T-cell (primary cell): ENCODE measurements at regions not wholly inside any gene's neighbourhood (a gene's known extent, or its start where the extent isn't known, plus 50 kb on each side); places are given as distances from the start of the nearest gene placed in this dataset.

Source experiments
- ATAC-seq, 4 experiments: fragments of 200-7000 bp in 3 of 4; fragments of 150-1000 bp in 1 of 4; cut with Tn5 transposase; replicated peaks in 1 of 4; 1 replicate in 3 of 4; 2 replicates in 1 of 4; pipeline ENCODE4 v1.10.0; 2021; ENCODE audit warnings: moderate library complexity in 3 of 4, mild to moderate bottlenecking in 2 of 4, moderate number of reproducible peaks in 1 of 4
- CTCF ChIA-PET, 2 donors: fragments of 300-600 bp; sonication (Branson Sonifier 250); formaldehyde crosslinking; loops; one replicate each; lab custom pipeline; 2022; ENCODE audit warnings: antibody characterized with exemption in 2 of 2; lab: Charles Lee
- POLR2A ChIA-PET, 2 donors: fragments of 300-600 bp; sonication (Branson Sonifier 250); formaldehyde crosslinking; loops; one replicate each; lab custom pipeline; 2022; ENCODE audit warnings: antibody characterized with exemption in 2 of 2; lab: Charles Lee
- DNase-seq, 35 experiments: peaks; one replicate each; pipeline versions ENCODE4 v3.0.0 to v3.0.0-alpha.2; 2013 to 2023
- H3K27ac ChIP-seq: one replicate; pipeline ENCODE4 v1.5.1; 2013; ENCODE audit warnings: low read length
- H3K27me3 ChIP-seq, 2 experiments: replicated peaks in 1 of 2; 1 replicate in 1 of 2; 2 replicates in 1 of 2; pipeline versions ENCODE4 v1.6.1 to v1.7.0; 2013; ENCODE audit warnings: low read length in 1 of 2, mixed read lengths in 1 of 2; ENCODE audit not compliant: control insufficient read depth in 2 of 2, insufficient read depth in 2 of 2; ENCODE audit errors: extremely low read depth in 1 of 2
- H3K36me3 ChIP-seq, 2 donors: 1 replicate in 1 of 2; 2 replicates in 1 of 2; pipeline versions ENCODE4 v1.6.1 to v1.7.0; 2013; ENCODE audit warnings: low read length in 1 of 2; ENCODE audit not compliant: control insufficient read depth in 2 of 2, insufficient read depth in 1 of 2; ENCODE audit errors: extremely low read depth in 1 of 2
- H3K4me1 ChIP-seq, 2 experiments: 1 replicate in 1 of 2; 2 replicates in 1 of 2; pipeline versions ENCODE4 v1.6.1 to v1.7.0; 2013; ENCODE audit warnings: low read length in 2 of 2, mixed read lengths in 1 of 2; ENCODE audit not compliant: insufficient read depth in 2 of 2, control insufficient read depth in 1 of 2; ENCODE audit errors: extremely low read depth in 1 of 2
- H3K4me3 ChIP-seq, 2 donors: 1 replicate in 1 of 2; 2 replicates in 1 of 2; pipeline versions ENCODE4 v1.5.1 to v1.7.0; 2013; ENCODE audit warnings: mild to moderate bottlenecking in 2 of 2, low read length in 1 of 2, moderate library complexity in 1 of 2; ENCODE audit not compliant: control insufficient read depth in 1 of 2; ENCODE audit errors: extremely low read depth in 1 of 2
- H3K9me3 ChIP-seq: 2 replicates; pipeline ENCODE4 v1.7.0; 2013
- H3K27ac Mint-ChIP-seq, 2 donors: one replicate each; pipeline ENCODE4 v1.8.0; 2020 to 2021; ENCODE audit warnings: mild to moderate bottlenecking in 2 of 2, mixed read lengths in 2 of 2
- H3K27me3 Mint-ChIP-seq, 2 donors: one replicate each; pipeline ENCODE4 v1.8.0; 2021 to 2022; ENCODE audit warnings: mixed read lengths in 2 of 2
- H3K36me3 Mint-ChIP-seq: one replicate; pipeline ENCODE4 v1.8.0; 2021; ENCODE audit warnings: mixed read lengths
- H3K4me1 Mint-ChIP-seq, 3 donors: one replicate each; pipeline ENCODE4 v1.8.0; 2020 to 2022; ENCODE audit warnings: mixed read lengths in 3 of 3, mild to moderate bottlenecking in 1 of 3
- H3K4me3 Mint-ChIP-seq, 3 donors: one replicate each; pipeline ENCODE4 v1.8.0; 2020 to 2022; ENCODE audit warnings: mild to moderate bottlenecking in 3 of 3, mixed read lengths in 3 of 3, moderate library complexity in 3 of 3
- H3K9me3 Mint-ChIP-seq, 3 donors: one replicate each; pipeline ENCODE4 v1.8.0; 2020 to 2022; ENCODE audit warnings: mixed read lengths in 3 of 3
- WGBS: methylation state at CpG from one replicate; pipeline ENCODE4 v1.1.5; 2013; ENCODE audit warnings: missing lambda C conversion rate; ENCODE audit not compliant: insufficient coverage; 5-methylcytosine and 5-hydroxymethylcytosine counted together

- no peaks in the 10 kb centered on the region for H3K36me3 ChIP-seq
- DNase-seq (no peak), ATAC-seq (peak in 1 of 4 experiments; percentile 16)
- ChIA-PET POLR2A (interaction anchor here in 1 of 2 donors (0.6 to 0.7 kb wide), 2 partner anchors 96 to 250 kb away, joined by 3 to 5 read pairs; no protein-coding TSS in a partner anchor), CTCF (no interaction called here)
- peaks cover 0 to 12% of the 10 kb centered on the region in 2 donors for H3K27me3 Mint-ChIP-seq
- no peaks in the 10 kb centered on the region for H3K4me1 ChIP-seq
- peaks cover 0 to 9% of the 10 kb centered on the region in 2 experiments for H3K27me3 ChIP-seq
- no peak overlapping the region for H3K27ac Mint-ChIP-seq
- H3K27ac ChIP-seq = no peak overlapping the region
- H3K4me3 ChIP-seq = no peak overlapping the region
- H3K4me3 Mint-ChIP-seq = no peak overlapping the region
- H3K9me3 Mint-ChIP-seq = peaks cover 19 to 30% (median 24%) of the 10 kb centered on the region in 3 donors
- H3K36me3 Mint-ChIP-seq = peaks cover 7% of the 10 kb centered on the region
- no peaks in the 10 kb centered on the region for H3K4me1 Mint-ChIP-seq
- no peaks in the 10 kb centered on the region for H3K9me3 ChIP-seq
- 94% methylated on average over 11 of the region's 22 CpGs for WGBS
Observed at GRCh38 chr14:55864890-55865655, 253.1 kb upstream of the PELI2 start.

GRCh38 chr14:55867311-55867710 lies 250.9 kb upstream of the PELI2 start:
- H3K27ac ChIP-seq = no peak overlapping the region
- no peaks in the 10 kb centered on the region for H3K9me3 ChIP-seq
- DNase-seq (no peak), ATAC-seq (no peak)
- H3K27ac Mint-ChIP-seq = no peak overlapping the region
- ChIA-PET POLR2A (no interaction called here), CTCF (no interaction called here)
- H3K36me3 Mint-ChIP-seq = peaks cover 4% of the 10 kb centered on the region
- H3K9me3 Mint-ChIP-seq = peaks cover 14 to 18% (median 17%) of the 10 kb centered on the region in 3 donors
- no peak overlapping the region for H3K4me3 Mint-ChIP-seq
- no peaks in the 10 kb centered on the region for H3K36me3 ChIP-seq
- H3K4me1 Mint-ChIP-seq = no peaks in the 10 kb centered on the region
- no peaks in the 10 kb centered on the region for H3K4me1 ChIP-seq
- H3K4me3 ChIP-seq = no peak overlapping the region
- peaks cover 0 to 10% of the 10 kb centered on the region in 2 experiments for H3K27me3 ChIP-seq
- H3K27me3 Mint-ChIP-seq = peaks cover 2 to 13% of the 10 kb centered on the region in 2 donors

- Histone ChIP-seq H3K36me3 (no peaks in the 10 kb centered on the region), H3K9me3 (no peaks in the 10 kb centered on the region), H3K4me1 (no peaks in the 10 kb centered on the region), H3K27me3 (peaks cover 0 to 13% of the 10 kb centered on the region in 2 experiments), H3K4me3 (no peak overlapping the region), H3K27ac (no peak overlapping the region)
- Mint-ChIP-seq H3K4me3 (no peak overlapping the region), H3K9me3 (peaks cover 14 to 17% (median 16%) of the 10 kb centered on the region in 3 donors), H3K4me1 (no peaks in the 10 kb centered on the region), H3K36me3 (peaks cover 4% of the 10 kb centered on the region), H3K27me3 (peaks cover 6 to 17% of the 10 kb centered on the region in 2 donors), H3K27ac (no peak overlapping the region)
- CTCF ChIA-PET = no interaction called here
- DNase-seq (no peak), ATAC-seq (no peak)
- POLR2A ChIA-PET = no interaction called here
- no CpG with 5 or more reads among the region's 1 CpG for WGBS
Observed at GRCh38 chr14:55867719-55868118, 250.5 kb upstream of the PELI2 start.

GRCh38 chr14:55869397-55870049 lies 248.7 kb upstream of the PELI2 start:
- H3K4me3 ChIP-seq = no peak overlapping the region
- no CpG with 5 or more reads among the region's 2 CpGs for WGBS
- no peaks in the 10 kb centered on the region for H3K36me3 ChIP-seq
- Mint-ChIP-seq H3K27ac (no peak overlapping the region), H3K4me3 (no peak overlapping the region), H3K27me3 (peaks cover 9 to 13% of the 10 kb centered on the region in 2 donors), H3K4me1 (no peaks in the 10 kb centered on the region), H3K9me3 (peaks cover 2 to 3% (median 3%) of the 10 kb centered on the region in 3 donors), H3K36me3 (peaks cover 3% of the 10 kb centered on the region)
- H3K9me3 ChIP-seq = no peaks in the 10 kb centered on the region
- ChIA-PET POLR2A (interaction anchor here (0.5 kb wide), 2 partner anchors 315 to 341 kb away, joined by 6 read pairs; no protein-coding TSS in a partner anchor), CTCF (no interaction called here)
- no peaks in the 10 kb centered on the region for H3K4me1 ChIP-seq
- ATAC-seq (no peak), DNase-seq (no peak)
- peaks cover 0 to 18% of the 10 kb centered on the region in 2 experiments for H3K27me3 ChIP-seq
- no peak overlapping the region for H3K27ac ChIP-seq

GRCh38 chr14:55873169-55873568 lies 245.0 kb upstream of the PELI2 start:
- H3K27ac Mint-ChIP-seq = no peak overlapping the region
- Histone ChIP-seq H3K4me1 (no peaks in the 10 kb centered on the region), H3K27ac (no peak overlapping the region), H3K36me3 (no peaks in the 10 kb centered on the region), H3K4me3 (no peak overlapping the region), H3K27me3 (peaks cover 0 to 13% of the 10 kb centered on the region in 2 experiments), H3K9me3 (no peaks in the 10 kb centered on the region)
- H3K4me1 Mint-ChIP-seq = no peaks in the 10 kb centered on the region
- no peak overlapping the region for H3K4me3 Mint-ChIP-seq
- ATAC-seq (no peak), DNase-seq (no peak)
- 80% methylated on average over 2 of the region's 9 CpGs for WGBS
- no peaks in the 10 kb centered on the region for H3K36me3 Mint-ChIP-seq
- POLR2A ChIA-PET = interaction anchor here in 1 of 2 donors (0.6 kb wide), 1 partner anchor 1568 kb away, joined by 3 read pairs; no protein-coding TSS in a partner anchor
- CTCF ChIA-PET = no interaction called here
- H3K9me3 Mint-ChIP-seq = no peaks in the 10 kb centered on the region
- peaks cover 13 to 14% of the 10 kb centered on the region in 2 donors for H3K27me3 Mint-ChIP-seq

- H3K4me1 ChIP-seq = no peaks in the 10 kb centered on the region
- no peaks in the 10 kb centered on the region for H3K4me1 Mint-ChIP-seq
- H3K27ac ChIP-seq = no peak overlapping the region
- 87% methylated on average over 6 of the region's 10 CpGs for WGBS
- peaks cover 0 to 18% of the 10 kb centered on the region in 2 experiments for H3K27me3 ChIP-seq
- peak overlapping the region in 1 of 2 donors; percentile 4 for H3K27ac Mint-ChIP-seq
- H3K4me3 ChIP-seq = no peak overlapping the region
- H3K36me3 Mint-ChIP-seq = no peaks in the 10 kb centered on the region
- no peaks in the 10 kb centered on the region for H3K36me3 ChIP-seq
- ChIA-PET CTCF (no interaction called here), POLR2A (no interaction called here)
- no peak for ATAC-seq
- no peaks in the 10 kb centered on the region for H3K9me3 ChIP-seq
- no peak overlapping the region for H3K4me3 Mint-ChIP-seq
- H3K9me3 Mint-ChIP-seq = no peaks in the 10 kb centered on the region
- no peak for DNase-seq
- H3K27me3 Mint-ChIP-seq = peaks cover 9 to 14% of the 10 kb centered on the region in 2 donors
Observed at GRCh38 chr14:55874785-55875184, 243.4 kb upstream of the PELI2 start.
